HepG2 (cell line): ENCODE measurements at regions not wholly inside any gene's neighbourhood (a gene's known extent, or its start where the extent isn't known, plus 50 kb on each side); places are given as distances from the start of the nearest gene placed in this dataset.

Experiments used
- ADNP ChIP-seq: sonication (generic); formaldehyde crosslinking; IDR thresholded peaks from 2 replicates; pipeline ENCODE4 v1.4.0; 2020; ENCODE audit warnings: missing genetic modification reagents
- GATAD1 ChIP-seq: IDR thresholded peaks from 2 replicates; pipeline ENCODE4 v1.6.1; 2016; ENCODE audit warnings: missing genetic modification reagents, missing compliant biosample characterization
- NCOA2 ChIP-seq: sonication (generic); formaldehyde crosslinking; IDR thresholded peaks from 2 replicates; pipeline ENCODE4 v1.8.0; 2022; ENCODE audit warnings: inconsistent platforms
- RBFOX2 ChIP-seq: fragments of 200-400 bp; formaldehyde crosslinking; IDR thresholded peaks from 2 replicates; pipeline ENCODE4 v1.6.1; 2017; ENCODE audit warnings: low read depth, mild to moderate bottlenecking, low read length
- ZBTB38 ChIP-seq: sonication (generic); formaldehyde crosslinking; IDR thresholded peaks from 2 replicates; pipeline ENCODE4 v1.5.1; 2020; ENCODE audit warnings: mild to moderate bottlenecking, missing genetic modification reagents
- ZFP36 ChIP-seq: fragments of 150-350 bp; IDR thresholded peaks from 2 replicates; pipeline ENCODE4 v1.6.1; 2018; ENCODE audit warnings: borderline replicate concordance, low read length, low read depth; ENCODE audit not compliant: partially characterized antibody
- ZFX ChIP-seq: sonication (generic); formaldehyde crosslinking; IDR thresholded peaks from 2 replicates; pipeline ENCODE4 v1.4.0; 2020; ENCODE audit warnings: mild to moderate bottlenecking, low read depth, missing genetic modification reagents, moderate library complexity
- ZNF230 ChIP-seq: sonication (generic); formaldehyde crosslinking; IDR thresholded peaks from 2 replicates; pipeline ENCODE4 v1.4.0; 2020; ENCODE audit warnings: mild to moderate bottlenecking, missing genetic modification reagents
- ZNF543 ChIP-seq: sonication (generic); formaldehyde crosslinking; IDR thresholded peaks from 2 replicates; pipeline ENCODE4 v1.4.0; 2020; ENCODE audit warnings: mild to moderate bottlenecking, missing genetic modification reagents
- ZNF605 ChIP-seq: sonication (generic); formaldehyde crosslinking; IDR thresholded peaks from 2 replicates; pipeline ENCODE4 v1.8.0; 2022; ENCODE audit warnings: mild to moderate bottlenecking, missing genetic modification reagents
- ZNF629 ChIP-seq: sonication (generic); formaldehyde crosslinking; conservative IDR thresholded peaks from 2 replicates; pipeline ENCODE4 v1.5.0; 2020; ENCODE audit warnings: missing genetic modification reagents
- TF ChIP-seq, protein P1 (sequence below): sonication (generic); formaldehyde crosslinking; IDR thresholded peaks from 2 replicates; pipeline ENCODE4 v1.5.1; 2020; ENCODE audit warnings: mild to moderate bottlenecking, missing genetic modification reagents, moderate library complexity
- TF ChIP-seq, protein P2 (sequence below): sonication (generic); formaldehyde crosslinking; IDR thresholded peaks from 2 replicates; pipeline ENCODE4 v1.9.0; 2022; ENCODE audit warnings: low read depth, missing genetic modification reagents
- TF ChIP-seq, protein P3 (sequence below), 2 experiments: sonication (generic) in 1 of 2; formaldehyde crosslinking in 1 of 2; IDR thresholded peaks; 2 replicates each; pipeline versions ENCODE4 v1.4.0 to v1.6.1; 2016 to 2020; ENCODE audit warnings: borderline replicate concordance in 1 of 2, low read depth in 1 of 2, mild to moderate bottlenecking in 1 of 2, missing genetic modification reagents in 1 of 2
- TF ChIP-seq, protein P4 (sequence below): sonication (generic); formaldehyde crosslinking; IDR thresholded peaks from 2 replicates; pipeline ENCODE4 v1.4.0; 2020; ENCODE audit warnings: missing genetic modification reagents

DNA sequence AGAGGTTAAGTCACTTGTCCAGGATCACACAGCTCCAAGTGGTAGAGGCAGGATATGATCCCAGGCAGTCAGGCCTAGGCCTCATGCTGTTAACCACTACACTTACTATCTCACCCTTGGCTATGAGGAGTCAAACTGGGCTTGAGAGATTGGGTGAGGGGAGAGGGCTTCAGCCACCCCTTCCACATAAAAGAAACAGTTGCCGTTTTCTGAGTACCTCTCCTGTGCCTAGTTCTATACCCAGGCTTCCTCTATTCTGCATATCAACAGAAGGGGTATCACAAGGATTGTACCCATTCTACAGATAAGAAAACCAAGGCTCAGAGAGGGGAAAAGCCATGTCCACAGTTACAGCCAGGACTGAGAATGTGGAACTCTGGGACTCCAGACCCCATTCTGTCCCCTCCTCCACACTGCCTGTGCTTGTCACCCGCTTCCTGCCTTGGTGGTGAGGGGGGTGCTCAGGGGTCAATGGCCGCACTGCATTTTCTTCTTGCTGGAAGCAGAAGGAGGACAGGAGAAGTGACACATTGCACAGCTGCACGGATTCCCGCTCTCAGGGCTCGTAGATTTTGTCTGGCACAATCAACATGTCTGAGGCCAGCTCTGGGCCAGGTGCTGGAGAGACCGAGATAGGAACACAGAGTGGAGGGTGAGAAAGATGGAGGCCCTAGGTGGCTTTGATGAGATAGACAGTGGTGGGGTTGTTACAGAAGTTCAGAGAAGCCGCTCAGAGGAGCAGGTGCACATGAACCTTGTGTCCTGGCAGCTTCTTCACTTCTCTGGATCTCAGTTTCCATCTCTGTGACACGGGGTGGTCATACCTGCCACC, 108.4 kb upstream of the PTPN1 start (continued):
- TF ChIP-seq, protein P1, sequence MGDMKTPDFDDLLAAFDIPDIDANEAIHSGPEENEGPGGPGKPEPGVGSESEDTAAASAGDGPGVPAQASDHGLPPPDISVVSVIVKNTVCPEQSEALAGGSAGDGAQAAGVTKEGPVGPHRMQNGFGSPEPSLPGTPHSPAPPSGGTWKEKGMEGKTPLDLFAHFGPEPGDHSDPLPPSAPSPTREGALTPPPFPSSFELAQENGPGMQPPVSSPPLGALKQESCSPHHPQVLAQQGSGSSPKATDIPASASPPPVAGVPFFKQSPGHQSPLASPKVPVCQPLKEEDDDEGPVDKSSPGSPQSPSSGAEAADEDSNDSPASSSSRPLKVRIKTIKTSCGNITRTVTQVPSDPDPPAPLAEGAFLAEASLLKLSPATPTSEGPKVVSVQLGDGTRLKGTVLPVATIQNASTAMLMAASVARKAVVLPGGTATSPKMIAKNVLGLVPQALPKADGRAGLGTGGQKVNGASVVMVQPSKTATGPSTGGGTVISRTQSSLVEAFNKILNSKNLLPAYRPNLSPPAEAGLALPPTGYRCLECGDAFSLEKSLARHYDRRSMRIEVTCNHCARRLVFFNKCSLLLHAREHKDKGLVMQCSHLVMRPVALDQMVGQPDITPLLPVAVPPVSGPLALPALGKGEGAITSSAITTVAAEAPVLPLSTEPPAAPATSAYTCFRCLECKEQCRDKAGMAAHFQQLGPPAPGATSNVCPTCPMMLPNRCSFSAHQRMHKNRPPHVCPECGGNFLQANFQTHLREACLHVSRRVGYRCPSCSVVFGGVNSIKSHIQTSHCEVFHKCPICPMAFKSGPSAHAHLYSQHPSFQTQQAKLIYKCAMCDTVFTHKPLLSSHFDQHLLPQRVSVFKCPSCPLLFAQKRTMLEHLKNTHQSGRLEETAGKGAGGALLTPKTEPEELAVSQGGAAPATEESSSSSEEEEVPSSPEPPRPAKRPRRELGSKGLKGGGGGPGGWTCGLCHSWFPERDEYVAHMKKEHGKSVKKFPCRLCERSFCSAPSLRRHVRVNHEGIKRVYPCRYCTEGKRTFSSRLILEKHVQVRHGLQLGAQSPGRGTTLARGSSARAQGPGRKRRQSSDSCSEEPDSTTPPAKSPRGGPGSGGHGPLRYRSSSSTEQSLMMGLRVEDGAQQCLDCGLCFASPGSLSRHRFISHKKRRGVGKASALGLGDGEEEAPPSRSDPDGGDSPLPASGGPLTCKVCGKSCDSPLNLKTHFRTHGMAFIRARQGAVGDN (CRISPR knock-in tag), result peak; percentile 61
- TF ChIP-seq ADNP, result peak; percentile 42; the same call in 1 of the 2 replicates
- TF ChIP-seq RBFOX2, result no peak
- TF ChIP-seq, protein P2, sequence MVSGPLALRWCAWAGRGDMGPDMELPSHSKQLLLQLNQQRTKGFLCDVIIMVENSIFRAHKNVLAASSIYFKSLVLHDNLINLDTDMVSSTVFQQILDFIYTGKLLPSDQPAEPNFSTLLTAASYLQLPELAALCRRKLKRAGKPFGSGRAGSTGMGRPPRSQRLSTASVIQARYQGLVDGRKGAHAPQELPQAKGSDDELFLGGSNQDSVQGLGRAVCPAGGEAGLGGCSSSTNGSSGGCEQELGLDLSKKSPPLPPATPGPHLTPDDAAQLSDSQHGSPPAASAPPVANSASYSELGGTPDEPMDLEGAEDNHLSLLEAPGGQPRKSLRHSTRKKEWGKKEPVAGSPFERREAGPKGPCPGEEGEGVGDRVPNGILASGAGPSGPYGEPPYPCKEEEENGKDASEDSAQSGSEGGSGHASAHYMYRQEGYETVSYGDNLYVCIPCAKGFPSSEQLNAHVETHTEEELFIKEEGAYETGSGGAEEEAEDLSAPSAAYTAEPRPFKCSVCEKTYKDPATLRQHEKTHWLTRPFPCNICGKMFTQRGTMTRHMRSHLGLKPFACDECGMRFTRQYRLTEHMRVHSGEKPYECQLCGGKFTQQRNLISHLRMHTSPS, result 0 out of 2 replicates have a peak, but pooled peaks have one; percentile 22
- 0 out of 2 replicates have a peak, but pooled peaks have one; percentile 43 for TF ChIP-seq ZBTB38
- 0 out of 2 replicates have a peak, but pooled peaks have one; percentile 14 for TF ChIP-seq NCOA2 (CRISPR knock-in tag)
- TF ChIP-seq ZNF629, result peak; percentile 98
- TF ChIP-seq ZNF605 (CRISPR knock-in tag), result 0 out of 2 replicates have a peak, but pooled peaks have one; percentile 37
- TF ChIP-seq, protein P3, sequence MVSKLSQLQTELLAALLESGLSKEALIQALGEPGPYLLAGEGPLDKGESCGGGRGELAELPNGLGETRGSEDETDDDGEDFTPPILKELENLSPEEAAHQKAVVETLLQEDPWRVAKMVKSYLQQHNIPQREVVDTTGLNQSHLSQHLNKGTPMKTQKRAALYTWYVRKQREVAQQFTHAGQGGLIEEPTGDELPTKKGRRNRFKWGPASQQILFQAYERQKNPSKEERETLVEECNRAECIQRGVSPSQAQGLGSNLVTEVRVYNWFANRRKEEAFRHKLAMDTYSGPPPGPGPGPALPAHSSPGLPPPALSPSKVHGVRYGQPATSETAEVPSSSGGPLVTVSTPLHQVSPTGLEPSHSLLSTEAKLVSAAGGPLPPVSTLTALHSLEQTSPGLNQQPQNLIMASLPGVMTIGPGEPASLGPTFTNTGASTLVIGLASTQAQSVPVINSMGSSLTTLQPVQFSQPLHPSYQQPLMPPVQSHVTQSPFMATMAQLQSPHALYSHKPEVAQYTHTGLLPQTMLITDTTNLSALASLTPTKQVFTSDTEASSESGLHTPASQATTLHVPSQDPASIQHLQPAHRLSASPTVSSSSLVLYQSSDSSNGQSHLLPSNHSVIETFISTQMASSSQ (IDR thresholded peaks at IDR 0.05; ENCODE audit: low read depth), result no peak
- TF ChIP-seq, protein P3 (CRISPR knock-in tag; IDR thresholded peaks at IDR 0.05; ENCODE audit: borderline replicate concordance), result 0 out of 2 replicates have a peak, but pooled peaks have one; percentile 9
- 0 out of 2 replicates have a peak, but pooled peaks have one; percentile 12 for TF ChIP-seq ZFX (CRISPR knock-in tag)
- 0 out of 2 replicates have a peak, but pooled peaks have one; percentile 10 for TF ChIP-seq ZNF543 (CRISPR knock-in tag)
- peak; percentile 17; the same call in 1 of the 2 replicates for TF ChIP-seq GATAD1 (CRISPR knock-in tag)
- TF ChIP-seq, protein P4, sequence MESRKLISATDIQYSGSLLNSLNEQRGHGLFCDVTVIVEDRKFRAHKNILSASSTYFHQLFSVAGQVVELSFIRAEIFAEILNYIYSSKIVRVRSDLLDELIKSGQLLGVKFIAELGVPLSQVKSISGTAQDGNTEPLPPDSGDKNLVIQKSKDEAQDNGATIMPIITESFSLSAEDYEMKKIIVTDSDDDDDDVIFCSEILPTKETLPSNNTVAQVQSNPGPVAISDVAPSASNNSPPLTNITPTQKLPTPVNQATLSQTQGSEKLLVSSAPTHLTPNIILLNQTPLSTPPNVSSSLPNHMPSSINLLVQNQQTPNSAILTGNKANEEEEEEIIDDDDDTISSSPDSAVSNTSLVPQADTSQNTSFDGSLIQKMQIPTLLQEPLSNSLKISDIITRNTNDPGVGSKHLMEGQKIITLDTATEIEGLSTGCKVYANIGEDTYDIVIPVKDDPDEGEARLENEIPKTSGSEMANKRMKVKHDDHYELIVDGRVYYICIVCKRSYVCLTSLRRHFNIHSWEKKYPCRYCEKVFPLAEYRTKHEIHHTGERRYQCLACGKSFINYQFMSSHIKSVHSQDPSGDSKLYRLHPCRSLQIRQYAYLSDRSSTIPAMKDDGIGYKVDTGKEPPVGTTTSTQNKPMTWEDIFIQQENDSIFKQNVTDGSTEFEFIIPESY (CRISPR knock-in tag), result 0 out of 2 replicates have a peak, but pooled peaks have one; percentile 4
- TF ChIP-seq ZFP36, result peak; percentile 67
- TF ChIP-seq ZNF230 (CRISPR knock-in tag), result no peak; the same call in 1 of the 2 replicates
